WTC11 (cell line): ENCODE measurements at regions not wholly inside any gene's neighbourhood (a gene's known extent, or its start where the extent isn't known, plus 50 kb on each side); places are given as distances from the start of the nearest gene placed in this dataset.

Experiments used
- ATF6 ChIP-seq: sonication (generic); formaldehyde crosslinking; IDR thresholded peaks from 2 replicates; pipeline ENCODE4 v1.8.1; 2023; ENCODE audit warnings: mild to moderate bottlenecking, missing genetic modification reagents
- CBFB ChIP-seq: sonication (generic); formaldehyde crosslinking; IDR thresholded peaks from 2 replicates; pipeline ENCODE4 v1.8.1; 2022; ENCODE audit warnings: mild to moderate bottlenecking, low read depth, missing genetic modification reagents
- CREB1 ChIP-seq: sonication (generic); formaldehyde crosslinking; IDR thresholded peaks from 2 replicates; pipeline ENCODE4 v1.8.0; 2023; ENCODE audit warnings: mild to moderate bottlenecking, missing genetic modification reagents
- CTCF ChIP-seq: fragments of 200-600 bp; IDR thresholded peaks from 2 replicates; pipeline ENCODE4 v1.8.0; 2022; ENCODE audit warnings: antibody characterized with exemption
- ERG ChIP-seq: fragments of 250-450 bp; sonication (Bioruptor Pico); IDR thresholded peaks from 2 replicates; pipeline ENCODE4 v1.8.0; 2021; ENCODE audit warnings: mild to moderate bottlenecking
- JUN ChIP-seq: sonication (generic); formaldehyde crosslinking; IDR thresholded peaks from 2 replicates; pipeline ENCODE4 v1.8.0; 2023; ENCODE audit warnings: mild to moderate bottlenecking, missing genetic modification reagents
- MAX ChIP-seq: sonication (generic); formaldehyde crosslinking; IDR thresholded peaks from 2 replicates; pipeline ENCODE4 v1.8.0; 2022; ENCODE audit warnings: mild to moderate bottlenecking, missing genetic modification reagents
- NFYB ChIP-seq: sonication (generic); formaldehyde crosslinking; conservative IDR thresholded peaks from 2 replicates; pipeline ENCODE4 v1.8.0; 2022; ENCODE audit warnings: low read depth, missing genetic modification reagents
- SMAD3 ChIP-seq: sonication (generic); formaldehyde crosslinking; IDR thresholded peaks from 2 replicates; pipeline ENCODE4 v1.8.0; 2022; ENCODE audit warnings: missing genetic modification reagents, mild to moderate bottlenecking, borderline replicate concordance
- SMAD4 ChIP-seq: sonication (generic); formaldehyde crosslinking; IDR thresholded peaks from 2 replicates; pipeline ENCODE4 v1.8.0; 2022; ENCODE audit warnings: mild to moderate bottlenecking, missing genetic modification reagents
- TP53 ChIP-seq: sonication (generic); formaldehyde crosslinking; IDR thresholded peaks from 2 replicates; pipeline ENCODE4 v1.8.1; 2023; ENCODE audit warnings: mild to moderate bottlenecking, missing genetic modification reagents
- ZNF423 ChIP-seq: fragments of 250-450 bp; sonication (Bioruptor Pico); IDR thresholded peaks from 2 replicates; pipeline ENCODE4 v2.1.2; 2022; ENCODE audit warnings: mild to moderate bottlenecking, moderate library complexity
- TF ChIP-seq, protein P1 (sequence below): sonication (generic); formaldehyde crosslinking; IDR thresholded peaks from 2 replicates; pipeline ENCODE4 v1.8.1; 2023; ENCODE audit warnings: mild to moderate bottlenecking, missing genetic modification reagents

- TF ChIP-seq CTCF (no peak), ERG (CRISPR knock-in tag) (no peak), CBFB (no peak), MAX (CRISPR knock-in tag) (no peak), JUN (no peak), TP53 (CRISPR knock-in tag) (no peak), ZNF423 (CRISPR knock-in tag) (no peak), SMAD3 (CRISPR knock-in tag) (no peak), NFYB (no peak), ATF6 (CRISPR knock-in tag) (no peak), CREB1 (CRISPR knock-in tag) (no peak), SMAD4 (CRISPR knock-in tag) (no peak)
- TF ChIP-seq, protein P1, sequence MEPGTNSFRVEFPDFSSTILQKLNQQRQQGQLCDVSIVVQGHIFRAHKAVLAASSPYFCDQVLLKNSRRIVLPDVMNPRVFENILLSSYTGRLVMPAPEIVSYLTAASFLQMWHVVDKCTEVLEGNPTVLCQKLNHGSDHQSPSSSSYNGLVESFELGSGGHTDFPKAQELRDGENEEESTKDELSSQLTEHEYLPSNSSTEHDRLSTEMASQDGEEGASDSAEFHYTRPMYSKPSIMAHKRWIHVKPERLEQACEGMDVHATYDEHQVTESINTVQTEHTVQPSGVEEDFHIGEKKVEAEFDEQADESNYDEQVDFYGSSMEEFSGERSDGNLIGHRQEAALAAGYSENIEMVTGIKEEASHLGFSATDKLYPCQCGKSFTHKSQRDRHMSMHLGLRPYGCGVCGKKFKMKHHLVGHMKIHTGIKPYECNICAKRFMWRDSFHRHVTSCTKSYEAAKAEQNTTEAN, result no peak
Measured at GRCh38 chr7:115827305-115828045, 203.1 kb downstream of the TFEC start.
